GM18519 (cell line): ENCODE measurements at regions not wholly inside any gene's neighbourhood (a gene's known extent, or its start where the extent isn't known, plus 50 kb on each side); places are given as distances from the start of the nearest gene placed in this dataset.
"Not testable (repeated sequence)": the region's sequence is repeated elsewhere in the genome, so short reads cannot be mapped to it uniquely, and the experiment has no call there.

ENCODE experiments used
- ATAC-seq: cut with Tn5 transposase; IDR thresholded peaks from one replicate; pipeline ENCODE4 v1.9.1; 2021; ENCODE audit warnings: mild to moderate bottlenecking, moderate library complexity; ENCODE audit not compliant: unreplicated experiment, low FRiP score

GRCh38 chr6:94902974-94903628, 674.2 kb upstream of the MANEA start:
- no peak for ATAC-seq

GRCh38 chr6:94899191-94899590, 678.1 kb upstream of the MANEA start:
- ATAC-seq = no peak

DNA sequence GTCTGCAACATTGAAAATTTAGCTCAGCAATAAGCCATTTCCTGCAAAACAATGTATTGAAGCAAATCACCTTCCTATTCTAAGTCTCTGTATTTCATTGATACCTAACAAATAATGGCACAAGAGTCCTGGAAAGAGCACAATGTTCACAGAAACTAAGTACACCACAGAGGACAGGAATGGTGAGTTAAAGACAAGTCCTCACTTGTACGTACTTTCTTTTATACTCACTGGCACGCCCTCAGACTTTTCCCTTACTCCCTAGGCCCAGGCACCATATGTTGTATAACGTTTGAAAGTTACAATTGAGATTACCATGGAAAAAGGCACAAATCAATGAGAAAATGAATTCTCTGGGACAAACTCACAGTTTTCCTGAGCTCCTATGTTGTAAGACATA, 683.0 kb upstream of the MANEA start:
- ATAC-seq = no peak

DNA sequence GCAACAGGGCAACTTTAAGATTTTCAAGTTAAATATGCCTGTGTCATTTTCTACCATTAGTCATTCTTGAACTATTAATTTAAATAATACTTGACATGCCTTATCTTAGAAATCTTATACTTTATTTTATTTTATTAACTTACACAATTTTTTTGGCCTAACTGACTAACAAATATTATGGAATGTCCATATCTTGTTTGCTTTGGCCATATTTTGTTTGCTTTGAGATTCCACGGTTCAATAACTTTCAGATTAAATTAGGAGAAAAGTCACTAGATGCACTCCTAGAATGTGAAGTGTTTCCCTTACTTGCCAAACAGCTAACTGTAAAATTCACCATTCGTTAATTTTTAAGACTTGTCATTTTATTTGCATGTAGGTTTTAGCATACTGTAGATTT, 684.0 kb upstream of the MANEA start:
- no peak for ATAC-seq

DNA sequence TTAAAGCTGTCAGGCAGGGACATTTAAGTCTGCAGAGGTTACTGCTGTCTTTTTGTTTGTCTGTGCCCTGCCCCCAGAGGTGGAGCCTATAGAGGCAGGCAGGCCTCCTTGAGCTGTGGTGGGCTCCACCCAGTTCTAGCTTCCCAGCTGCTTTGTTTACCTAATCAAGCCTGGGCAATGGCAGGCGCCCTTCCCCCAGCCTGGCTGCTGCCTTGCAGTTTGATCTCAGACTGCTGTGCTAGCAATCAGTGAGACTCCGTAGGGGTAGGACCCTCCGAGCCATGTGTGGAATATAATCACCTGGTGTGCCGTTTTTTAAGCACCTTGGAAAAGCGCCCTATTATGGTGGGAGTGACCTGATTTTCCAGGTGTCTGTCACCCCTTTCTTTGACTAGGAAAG, 703.5 kb upstream of the MANEA start:
- ATAC-seq = not testable (repeated sequence)

DNA sequence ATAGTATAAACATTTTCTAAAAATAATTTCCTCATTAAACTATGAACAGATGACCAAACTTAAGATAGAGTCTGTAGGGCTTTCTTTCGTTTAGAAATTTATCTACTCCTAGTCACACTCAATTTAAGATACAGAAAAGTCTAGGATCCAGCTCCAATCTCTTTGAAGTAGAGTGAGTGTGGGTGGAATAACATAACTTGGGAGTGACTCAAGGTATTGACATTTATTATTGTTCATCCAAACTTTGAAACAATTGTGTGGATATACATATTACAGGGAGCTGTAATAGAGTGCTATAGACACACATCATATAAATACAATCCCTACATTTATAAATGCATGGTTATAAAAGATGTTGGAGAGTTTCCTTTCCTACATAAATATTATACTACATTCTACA, 715.2 kb upstream of the MANEA start:
- no peak for ATAC-seq

DNA sequence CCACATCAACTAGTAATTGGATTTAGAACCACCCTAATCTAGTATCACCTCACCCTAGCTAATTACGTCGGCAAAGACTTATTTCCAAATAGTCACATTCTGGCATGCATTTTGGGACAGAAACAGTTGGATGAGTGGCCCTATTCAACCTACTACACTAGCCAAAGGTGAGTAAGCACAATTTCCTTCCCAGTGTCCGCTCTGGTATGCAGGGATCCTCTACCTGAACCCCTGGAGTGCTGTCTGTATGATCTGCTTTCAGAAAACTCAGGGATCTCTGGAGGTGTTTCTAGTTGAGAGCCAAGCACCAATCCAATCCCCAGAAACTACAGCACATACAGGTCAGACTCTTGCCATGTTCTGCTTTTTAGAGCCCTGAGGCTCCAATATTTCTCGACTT, 717.4 kb upstream of the MANEA start:
- no peak for ATAC-seq

DNA sequence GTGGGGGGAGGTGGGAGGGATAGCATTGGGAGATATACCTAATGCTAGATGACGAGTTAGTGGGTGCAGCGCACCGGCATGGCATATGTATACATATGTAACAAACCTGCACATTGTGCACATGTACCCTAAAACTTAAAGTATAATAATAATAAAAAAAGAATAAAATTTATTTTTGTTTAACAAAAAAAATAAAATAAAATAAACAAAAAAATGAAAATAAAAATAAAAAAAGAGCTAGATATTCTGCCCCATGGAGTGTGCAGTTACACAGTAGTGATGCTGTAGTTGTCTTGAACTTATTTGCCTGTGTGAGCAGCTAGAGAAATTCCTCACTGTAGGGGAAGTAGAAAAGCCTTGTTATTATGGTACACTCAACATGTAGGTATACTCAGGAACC, 720.3 kb upstream of the MANEA start:
- not testable (repeated sequence) for ATAC-seq

GRCh38 chr6:94851329-94851728, 726.0 kb upstream of the MANEA start:
- not testable (repeated sequence) for ATAC-seq

GRCh38 chr6:94845742-94846141, 731.6 kb upstream of the MANEA start:
- no peak for ATAC-seq

DNA sequence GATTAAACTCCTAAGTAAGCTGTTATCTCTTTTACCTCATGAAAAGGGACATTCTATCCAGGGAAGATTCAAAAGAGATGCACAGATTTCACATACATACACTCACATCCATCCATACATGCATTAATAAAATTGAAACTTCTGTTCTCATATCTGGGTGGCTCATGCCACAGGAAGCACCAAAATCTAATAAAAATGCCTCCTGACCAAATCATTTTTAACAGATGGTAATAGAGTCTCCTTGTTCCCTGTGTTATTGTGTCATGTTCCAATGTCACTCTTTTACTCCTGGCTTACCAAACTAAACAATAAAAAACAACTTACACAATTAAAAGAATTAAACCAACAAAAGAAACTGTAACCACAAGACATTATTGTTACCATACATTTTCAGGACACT, 742.1 kb upstream of the MANEA start:
- ATAC-seq = no peak

DNA sequence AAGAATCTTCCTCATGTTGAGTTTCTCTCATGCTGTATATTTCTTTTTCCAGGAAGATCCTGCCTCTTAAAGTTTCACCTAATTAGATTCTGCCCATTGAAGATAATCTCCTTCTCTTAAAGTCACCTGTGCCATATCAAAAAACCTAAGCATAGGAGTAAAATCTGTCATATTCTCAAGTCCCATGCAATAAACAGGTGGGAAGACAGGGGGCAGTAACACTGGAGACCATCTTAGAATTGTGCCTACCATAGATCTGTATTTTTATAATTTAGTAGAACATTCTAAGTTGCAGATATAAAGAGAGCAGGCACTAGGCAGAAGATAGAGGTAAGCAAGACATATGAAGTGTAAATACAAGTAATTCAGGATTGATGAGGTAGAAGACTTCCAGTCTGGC, 763.5 kb upstream of the MANEA start:
- ATAC-seq = no peak

DNA sequence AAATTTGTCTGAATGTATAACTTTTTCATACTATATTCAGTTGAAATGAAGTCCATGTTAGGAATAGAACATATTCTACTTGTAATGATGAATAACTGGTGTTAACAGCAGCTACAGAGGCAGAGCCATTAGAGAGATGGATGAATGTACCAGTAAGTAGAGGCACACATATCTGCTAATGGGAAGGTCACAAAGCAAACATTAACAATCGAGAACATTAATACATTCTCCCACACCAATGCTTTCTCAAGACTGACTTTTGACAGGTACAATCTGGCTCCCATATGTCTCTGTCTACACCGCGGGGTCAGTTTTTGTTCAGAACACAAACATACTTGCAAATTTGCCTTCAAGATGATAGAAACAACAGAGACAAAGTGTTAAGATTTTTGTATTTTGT, 776.0 kb upstream of the MANEA start:
- ATAC-seq = no peak

GRCh38 chr6:94785514-94785913, 791.8 kb upstream of the MANEA start:
- no peak for ATAC-seq

DNA sequence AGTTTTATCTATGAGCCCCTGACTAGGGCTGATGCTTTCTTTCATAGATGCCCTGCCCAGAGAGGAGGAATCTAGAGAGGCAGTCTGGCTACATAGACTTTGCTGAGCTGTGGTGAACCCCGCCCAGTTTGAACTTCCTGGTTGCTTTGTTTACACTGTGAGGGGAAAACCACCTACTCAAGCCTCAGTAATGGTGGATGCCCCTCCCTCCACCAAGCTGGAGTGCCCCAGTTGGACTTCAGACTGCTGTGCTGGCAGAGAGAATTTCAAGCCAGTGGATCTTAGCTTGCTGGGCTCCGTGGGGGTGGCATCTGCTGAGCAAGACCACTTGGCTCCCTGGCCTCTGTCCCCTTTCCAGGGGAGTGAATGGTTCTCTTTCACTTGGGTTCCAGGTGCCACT, 792.3 kb upstream of the MANEA start:
- not testable (repeated sequence) for ATAC-seq

DNA sequence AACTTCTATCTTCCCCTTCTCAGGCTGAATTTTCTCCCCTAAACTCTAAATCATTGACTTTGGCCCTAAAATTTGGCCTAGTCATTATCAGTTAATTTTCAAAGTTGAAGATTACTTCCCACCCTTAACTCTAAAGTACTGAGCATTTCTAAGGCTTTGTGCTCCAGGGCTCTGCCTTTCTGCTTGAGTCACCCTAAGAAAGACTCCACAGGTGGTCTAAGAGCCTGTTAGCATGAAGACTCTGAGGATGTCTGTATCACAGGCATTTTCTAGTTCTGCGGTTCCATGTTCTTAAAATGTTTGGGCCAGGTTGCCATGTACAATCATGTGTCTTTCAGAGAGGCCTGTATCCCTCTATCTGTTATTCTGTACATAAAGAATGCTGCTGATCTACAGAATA, 808.1 kb upstream of the MANEA start:
- ATAC-seq = no peak

DNA sequence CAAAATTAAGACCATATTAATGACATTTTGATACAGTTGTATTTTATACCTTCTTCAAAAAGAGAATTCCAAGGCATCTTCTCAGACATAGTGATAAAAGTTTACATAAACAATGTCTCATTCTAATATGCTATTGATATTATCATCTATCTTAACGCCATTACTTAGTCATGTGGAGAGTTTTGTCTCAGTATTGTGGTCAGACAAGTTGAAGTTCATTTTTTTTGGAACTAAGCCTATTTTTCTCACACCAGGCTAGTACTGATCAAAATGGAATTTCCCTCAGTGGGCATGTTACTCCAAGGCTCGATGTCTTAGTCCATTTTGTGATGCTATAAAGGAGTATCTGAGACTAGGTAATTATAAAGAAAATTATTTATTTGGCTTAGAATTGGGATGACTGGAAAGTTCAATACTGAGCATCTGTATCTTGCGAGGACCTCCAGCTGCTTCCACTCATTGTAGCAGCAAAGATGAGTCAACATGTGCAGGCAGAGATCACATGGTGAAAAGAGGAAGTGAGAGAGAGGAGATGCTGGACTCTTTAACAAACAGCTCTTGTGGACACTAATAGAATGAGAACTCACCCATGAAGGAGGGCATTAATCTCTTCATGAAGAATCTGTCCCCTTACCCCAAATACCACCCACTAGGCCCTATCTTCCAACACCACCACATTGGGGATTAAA, 825.5 kb upstream of the MANEA start:
- ATAC-seq = peak; percentile 96

- ATAC-seq = no peak
Measured at GRCh38 chr6:94736236-94736635, 841.1 kb upstream of the MANEA start.

DNA sequence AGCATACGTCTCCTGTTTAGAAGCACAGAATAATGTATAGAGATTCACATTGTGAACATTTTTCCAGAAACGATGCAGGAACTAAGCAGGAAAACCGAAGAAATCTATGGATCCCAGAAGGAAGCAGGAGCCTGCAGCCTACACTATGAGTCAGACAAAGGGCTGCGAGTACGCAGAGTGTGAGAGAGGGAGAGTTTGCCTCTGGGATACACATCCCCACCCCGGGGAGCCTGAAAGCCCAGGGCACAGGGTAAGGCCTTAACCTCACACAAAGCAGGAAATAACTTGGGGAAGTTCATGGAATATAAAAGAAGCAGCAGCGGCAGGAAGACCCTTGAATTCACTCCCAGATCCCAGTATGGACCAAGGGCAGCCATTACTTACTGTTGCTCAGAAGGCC, 842.1 kb upstream of the MANEA start:
- no peak for ATAC-seq

DNA sequence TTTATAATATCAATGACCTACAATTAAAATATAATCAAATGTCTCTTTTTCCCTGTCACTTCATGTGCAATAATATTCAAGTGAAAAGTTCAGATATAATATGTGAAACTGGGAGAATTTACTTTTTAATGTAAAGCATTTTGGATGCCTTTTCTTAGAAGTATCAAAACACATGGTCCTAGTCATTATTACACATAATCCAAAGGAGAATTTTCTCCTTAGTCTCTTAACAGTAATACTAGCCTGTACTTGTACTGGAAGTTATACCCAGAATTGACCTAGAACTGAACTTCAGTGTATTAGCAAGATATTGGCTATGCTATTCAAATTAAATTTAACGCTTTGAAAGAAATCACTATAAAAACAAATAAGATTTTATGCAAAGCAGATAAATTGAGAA, 842.6 kb upstream of the MANEA start:
- ATAC-seq = no peak

DNA sequence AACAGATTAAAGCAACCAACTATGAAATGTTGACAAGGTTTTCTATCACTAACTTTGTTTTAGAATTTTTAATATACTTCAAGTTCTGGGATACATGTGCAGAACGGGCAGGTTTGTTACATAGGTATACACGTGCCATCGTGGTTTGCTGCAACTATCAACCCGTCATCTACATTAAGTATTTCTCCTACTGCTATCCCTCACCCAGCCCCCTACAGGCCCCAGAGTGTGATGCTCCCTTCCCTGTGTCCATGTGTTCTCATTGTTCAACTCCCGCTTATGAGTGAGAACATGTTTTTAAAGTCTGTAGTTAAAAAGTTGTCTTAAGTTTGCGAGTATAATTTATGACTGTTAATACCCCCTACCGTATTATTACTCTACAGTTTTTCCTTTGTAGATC, 844.3 kb upstream of the MANEA start:
- no peak for ATAC-seq

DNA sequence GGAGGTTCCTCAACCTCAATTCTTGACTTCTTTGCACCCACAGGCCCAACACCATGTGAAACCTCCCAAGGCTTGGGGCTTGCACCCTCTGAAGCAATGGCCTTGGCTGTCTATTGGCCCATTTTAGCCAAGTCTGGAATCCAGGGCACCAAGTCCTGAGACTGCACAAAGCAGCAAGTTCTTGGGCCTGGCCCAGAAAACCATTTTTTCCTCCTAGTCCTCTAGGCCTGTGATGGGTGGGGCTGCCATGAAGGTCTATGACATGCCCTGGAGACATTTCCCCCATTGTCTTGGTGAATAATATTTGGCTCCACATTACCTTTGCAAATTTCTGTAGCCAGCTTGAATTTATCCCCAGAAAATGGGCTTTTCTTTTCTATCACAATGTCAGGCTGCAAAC, 849.6 kb upstream of the MANEA start:
- ATAC-seq = no peak
